ENCODE measurements at regions not wholly inside any gene's neighbourhood (a gene's known extent, or its start where the extent isn't known, plus 50 kb on each side); places are given as distances from the start of the nearest gene placed in this dataset.

DNA sequence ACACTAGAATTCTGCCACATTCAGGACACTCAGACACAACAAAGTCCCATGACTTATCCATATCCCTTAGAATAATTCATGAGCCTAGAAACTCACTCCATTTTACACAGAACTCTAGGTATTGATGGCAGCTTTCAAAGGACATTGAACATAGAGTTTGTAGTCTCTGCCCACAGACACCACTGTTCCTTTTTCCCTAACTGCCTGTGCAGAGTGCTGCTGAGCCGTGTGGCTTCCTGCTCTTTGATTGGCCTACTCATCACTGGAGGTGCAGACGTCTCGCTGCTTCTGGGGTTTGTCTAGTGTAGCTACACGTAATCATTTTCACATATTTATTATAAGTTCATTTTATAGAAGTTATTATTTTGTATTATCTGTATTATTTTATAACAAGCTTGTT is 407.6 kb downstream of the PREX1 start:
- Histone ChIP-seq H3K27ac (replicated peaks in 1 of 4) (no peak overlapping the region), H3K27me3 (no peaks in the 10 kb centered on the region), H3K9me3 (no peaks in the 10 kb centered on the region), H3K4me1 (no peaks in the 10 kb centered on the region), H3K36me3 (no peaks in the 10 kb centered on the region), H3K4me3 (no peak overlapping the region)
- 76% methylated on average over 4 of the region's 4 CpGs for WGBS
- TF ChIP-seq POLR2AphosphoS5 (IDR thresholded peaks at IDR 0.05) (no peak), EP300 (IDR thresholded peaks at IDR 0.05) (no peak), POLR2A (IDR thresholded peaks at IDR 0.05; ENCODE audit: low read depth) (no peak)
- TF ChIP-seq, protein P1, sequence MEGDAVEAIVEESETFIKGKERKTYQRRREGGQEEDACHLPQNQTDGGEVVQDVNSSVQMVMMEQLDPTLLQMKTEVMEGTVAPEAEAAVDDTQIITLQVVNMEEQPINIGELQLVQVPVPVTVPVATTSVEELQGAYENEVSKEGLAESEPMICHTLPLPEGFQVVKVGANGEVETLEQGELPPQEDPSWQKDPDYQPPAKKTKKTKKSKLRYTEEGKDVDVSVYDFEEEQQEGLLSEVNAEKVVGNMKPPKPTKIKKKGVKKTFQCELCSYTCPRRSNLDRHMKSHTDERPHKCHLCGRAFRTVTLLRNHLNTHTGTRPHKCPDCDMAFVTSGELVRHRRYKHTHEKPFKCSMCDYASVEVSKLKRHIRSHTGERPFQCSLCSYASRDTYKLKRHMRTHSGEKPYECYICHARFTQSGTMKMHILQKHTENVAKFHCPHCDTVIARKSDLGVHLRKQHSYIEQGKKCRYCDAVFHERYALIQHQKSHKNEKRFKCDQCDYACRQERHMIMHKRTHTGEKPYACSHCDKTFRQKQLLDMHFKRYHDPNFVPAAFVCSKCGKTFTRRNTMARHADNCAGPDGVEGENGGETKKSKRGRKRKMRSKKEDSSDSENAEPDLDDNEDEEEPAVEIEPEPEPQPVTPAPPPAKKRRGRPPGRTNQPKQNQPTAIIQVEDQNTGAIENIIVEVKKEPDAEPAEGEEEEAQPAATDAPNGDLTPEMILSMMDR (IDR thresholded peaks at IDR 0.05) = no peak
- no peak for DNase-seq (ENCODE audit: extremely low spot score)
- intact Hi-C loops (cut with DNase I) = no loop called here

DNA sequence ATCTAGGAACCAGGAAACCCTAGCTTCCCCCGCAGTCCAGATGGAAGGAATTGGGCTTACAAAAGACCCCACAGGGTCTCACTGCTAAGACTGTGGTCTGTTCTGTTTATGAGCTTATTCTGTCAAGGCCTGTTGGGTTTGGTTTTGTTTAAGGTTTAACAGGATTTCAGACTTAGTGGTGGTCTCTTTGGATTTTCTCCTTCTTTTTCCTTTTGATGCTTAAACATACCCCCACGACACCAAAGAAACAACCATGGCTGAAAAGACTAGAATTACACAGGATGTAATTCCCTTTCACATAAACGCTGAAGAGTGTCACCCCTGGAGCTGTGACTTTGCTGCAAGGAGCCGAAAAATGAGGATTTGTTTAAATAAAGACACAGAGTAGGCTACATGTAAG is 408.6 kb downstream of the PREX1 start:
- 89% methylated on average over 4 of the region's 4 CpGs for WGBS
- no peaks in the 10 kb centered on the region for H3K27me3 ChIP-seq
- H3K4me3 ChIP-seq = no peak overlapping the region
- H3K9me3 ChIP-seq = no peaks in the 10 kb centered on the region
- DNase-seq (ENCODE audit: extremely low spot score) = no peak
- H3K4me1 ChIP-seq = no peaks in the 10 kb centered on the region
- H3K27ac ChIP-seq (replicated peaks in 1 of 4) = no peak overlapping the region
- TF ChIP-seq POLR2AphosphoS5 (IDR thresholded peaks at IDR 0.05) = no peak
- TF ChIP-seq, protein P1 (IDR thresholded peaks at IDR 0.05) = no peak
- TF ChIP-seq POLR2A (IDR thresholded peaks at IDR 0.05; ENCODE audit: low read depth) = no peak
- TF ChIP-seq EP300 (IDR thresholded peaks at IDR 0.05) = no peak
- no peaks in the 10 kb centered on the region for H3K36me3 ChIP-seq
- intact Hi-C loops (cut with DNase I) = no loop called here

DNA sequence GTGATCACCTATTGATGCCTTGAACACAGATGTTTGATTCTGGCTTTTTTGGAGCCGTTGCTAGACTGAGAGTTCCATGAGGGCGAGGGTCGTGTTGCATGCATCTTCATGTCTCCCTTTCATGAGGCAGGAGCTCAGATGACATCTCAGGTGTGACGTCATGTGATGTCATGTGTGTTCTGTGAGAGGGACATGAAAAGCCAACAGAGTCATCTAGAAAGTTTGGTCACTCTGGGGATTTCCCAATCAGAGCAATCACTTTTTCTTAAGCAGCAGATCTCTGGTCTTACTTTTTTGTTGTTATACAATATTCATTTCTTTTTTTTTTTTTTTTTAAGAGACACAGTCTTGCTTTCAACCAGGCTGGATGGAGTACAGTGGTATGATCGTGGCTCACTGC is 411.8 kb downstream of the PREX1 start:
- no peak for TF ChIP-seq POLR2AphosphoS5 (IDR thresholded peaks at IDR 0.05)
- no peak for TF ChIP-seq EP300 (IDR thresholded peaks at IDR 0.05)
- TF ChIP-seq, protein P1 (IDR thresholded peaks at IDR 0.05) = no peak
- TF ChIP-seq POLR2A (IDR thresholded peaks at IDR 0.05; ENCODE audit: low read depth) = no peak
- Histone ChIP-seq H3K36me3 (no peaks in the 10 kb centered on the region), H3K27ac (replicated peaks in 1 of 4) (no peak overlapping the region), H3K27me3 (no peaks in the 10 kb centered on the region), H3K4me1 (no peaks in the 10 kb centered on the region), H3K9me3 (no peaks in the 10 kb centered on the region), H3K4me3 (no peak overlapping the region)
- WGBS = 74% methylated on average over 5 of the region's 5 CpGs
- intact Hi-C loops (cut with DNase I) = no loop called here
- DNase-seq (ENCODE audit: extremely low spot score) = no peak

DNA sequence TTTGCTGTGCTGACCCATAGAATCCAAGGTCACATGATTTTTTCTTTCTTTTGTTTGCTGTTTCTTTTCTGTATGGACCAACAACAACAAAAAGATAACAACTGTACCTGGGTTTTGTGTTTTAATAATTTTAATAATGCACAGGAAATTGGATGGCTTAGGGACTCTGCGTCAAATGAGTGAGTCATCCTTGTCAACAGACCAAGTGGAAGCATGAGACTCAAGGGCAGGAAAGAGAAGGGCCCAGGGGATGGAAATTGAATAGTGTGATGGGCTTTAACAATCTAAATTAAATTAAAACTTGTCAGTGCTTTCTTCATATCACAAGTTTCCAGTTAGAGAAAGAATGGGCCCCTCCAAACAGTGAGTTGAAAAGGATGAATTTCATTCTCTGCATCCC is 413.0 kb downstream of the PREX1 start:
- Histone ChIP-seq H3K9me3 (no peaks in the 10 kb centered on the region), H3K27ac (replicated peaks in 1 of 4) (no peak overlapping the region), H3K4me3 (no peak overlapping the region), H3K27me3 (no peaks in the 10 kb centered on the region), H3K4me1 (no peaks in the 10 kb centered on the region), H3K36me3 (no peaks in the 10 kb centered on the region)
- intact Hi-C loops (cut with DNase I) = no loop called here
- WGBS = 82% methylated on average over 1 of the region's 1 CpG
- TF ChIP-seq, protein P1 (IDR thresholded peaks at IDR 0.05) = no peak
- TF ChIP-seq POLR2AphosphoS5 (IDR thresholded peaks at IDR 0.05) (no peak), EP300 (IDR thresholded peaks at IDR 0.05) (no peak), POLR2A (IDR thresholded peaks at IDR 0.05; ENCODE audit: low read depth) (no peak)
- DNase-seq (ENCODE audit: extremely low spot score) = no peak

DNA sequence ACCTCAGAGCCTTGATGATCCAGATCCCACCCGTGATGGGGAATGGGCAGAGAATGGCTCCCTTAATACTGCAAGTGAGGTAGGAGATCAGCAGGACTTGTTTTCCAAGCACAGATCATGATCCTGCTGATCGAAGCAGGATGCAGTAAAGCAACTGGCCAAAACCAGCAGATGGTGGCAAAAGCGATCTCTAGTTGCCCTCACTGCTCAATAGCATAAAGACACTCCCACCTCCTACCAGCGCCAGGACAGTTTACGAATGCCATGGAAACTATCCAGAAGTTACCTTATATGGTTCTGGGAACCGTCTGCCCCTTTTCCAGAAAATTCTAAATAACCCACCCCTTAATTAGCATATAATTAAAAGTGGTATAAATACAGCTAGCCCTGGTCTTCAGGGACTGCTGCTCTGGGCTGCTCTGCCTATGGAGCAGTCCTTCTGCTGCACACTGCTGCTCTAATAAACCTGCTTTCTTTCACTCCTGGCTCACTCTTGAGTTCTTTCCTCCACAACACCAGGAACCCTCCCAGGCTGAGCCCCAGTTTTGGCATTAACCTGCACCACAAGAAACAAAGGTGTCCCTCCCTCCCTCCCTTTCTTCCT is 415.8 kb downstream of the PREX1 start:
- Histone ChIP-seq H3K4me1 (peaks cover 0 to 3% (median 1%) of the 10 kb centered on the region in 4 donors), H3K9me3 (no peaks in the 10 kb centered on the region), H3K27me3 (no peaks in the 10 kb centered on the region), H3K36me3 (no peaks in the 10 kb centered on the region), H3K4me3 (no peak overlapping the region), H3K27ac (replicated peaks in 1 of 4) (no peak overlapping the region)
- TF ChIP-seq POLR2A (IDR thresholded peaks at IDR 0.05; ENCODE audit: low read depth) (no peak), EP300 (IDR thresholded peaks at IDR 0.05) (no peak), POLR2AphosphoS5 (IDR thresholded peaks at IDR 0.05) (no peak)
- TF ChIP-seq, protein P1 (IDR thresholded peaks at IDR 0.05) = no peak
- intact Hi-C loops (cut with DNase I) = no loop called here
- WGBS = 80% methylated on average over 6 of the region's 6 CpGs
- no peak for DNase-seq (ENCODE audit: extremely low spot score)
